ENCODE measurements at regions not wholly inside any gene's neighbourhood (a gene's known extent, or its start where the extent isn't known, plus 50 kb on each side); places are given as distances from the start of the nearest gene placed in this dataset.
A peak's percentile ranks its signal among the peaks of the same experiment; 100 is the strongest.

GRCh38 chr11:36974771-36975170, 376.7 kb upstream of the RAG2 start:
- H3K27me3 ChIP-seq (replicated peaks; ENCODE audit: insufficient read depth), result no peaks in the 10 kb centered on the region
- WGBS, result 98% methylated on average over 1 of the region's 1 CpG
- H3K27ac ChIP-seq, result no peak overlapping the region
- H3K9me3 ChIP-seq, result no peaks in the 10 kb centered on the region
- no peak for TF ChIP-seq CTCF (IDR thresholded peaks at IDR 0.05)
- no peak for TF ChIP-seq POLR2A (IDR thresholded peaks at IDR 0.05)
- no peak for TF ChIP-seq POLR2AphosphoS5 (IDR thresholded peaks at IDR 0.05)
- H3K36me3 ChIP-seq, result no peaks in the 10 kb centered on the region
- intact Hi-C loops (cut with DNase I), result no loop called here
- no peaks in the 10 kb centered on the region for H3K4me1 ChIP-seq (replicated peaks)
- no peak for DNase-seq (ENCODE audit: low spot score)
- H3K4me3 ChIP-seq, result no peak overlapping the region

GRCh38 chr11:36953976-36954375, 355.9 kb upstream of the RAG2 start:
- intact Hi-C loops (cut with DNase I), result no loop called here
- H3K4me1 ChIP-seq (replicated peaks), result no peaks in the 10 kb centered on the region
- no peak for DNase-seq (ENCODE audit: low spot score)
- no peaks in the 10 kb centered on the region for H3K27me3 ChIP-seq (replicated peaks; ENCODE audit: insufficient read depth)
- H3K4me3 ChIP-seq, result no peak overlapping the region
- no peak overlapping the region for H3K27ac ChIP-seq
- H3K36me3 ChIP-seq, result no peaks in the 10 kb centered on the region
- H3K9me3 ChIP-seq, result no peaks in the 10 kb centered on the region
- TF ChIP-seq POLR2A (IDR thresholded peaks at IDR 0.05) (no peak), CTCF (IDR thresholded peaks at IDR 0.05) (no peak), POLR2AphosphoS5 (IDR thresholded peaks at IDR 0.05) (no peak)

GRCh38 chr11:36948460-36949127, 350.6 kb upstream of the RAG2 start:
- intact Hi-C loops (cut with DNase I), result no loop called here
- Histone ChIP-seq H3K9me3 (no peaks in the 10 kb centered on the region), H3K4me1 (replicated peaks) (no peaks in the 10 kb centered on the region), H3K4me3 (no peak overlapping the region), H3K27ac (no peak overlapping the region), H3K36me3 (no peaks in the 10 kb centered on the region), H3K27me3 (replicated peaks; ENCODE audit: insufficient read depth) (no peaks in the 10 kb centered on the region)
- TF ChIP-seq POLR2A (IDR thresholded peaks at IDR 0.05) (no peak), POLR2AphosphoS5 (IDR thresholded peaks at IDR 0.05) (no peak), CTCF (IDR thresholded peaks at IDR 0.05) (no peak)
- no peak for DNase-seq (ENCODE audit: low spot score)
- 48% methylated on average over 7 of the region's 7 CpGs for WGBS

- DNase-seq (ENCODE audit: low spot score), result no peak
- Histone ChIP-seq H3K4me1 (replicated peaks) (no peaks in the 10 kb centered on the region), H3K4me3 (no peak overlapping the region), H3K36me3 (no peaks in the 10 kb centered on the region), H3K27me3 (replicated peaks; ENCODE audit: insufficient read depth) (no peaks in the 10 kb centered on the region), H3K27ac (no peak overlapping the region), H3K9me3 (no peaks in the 10 kb centered on the region)
- intact Hi-C loops (cut with DNase I), result no loop called here
- no peak for TF ChIP-seq POLR2A (IDR thresholded peaks at IDR 0.05)
- no peak for TF ChIP-seq POLR2AphosphoS5 (IDR thresholded peaks at IDR 0.05)
- TF ChIP-seq CTCF (IDR thresholded peaks at IDR 0.05), result peak in 1 of 4 experiments; percentile 17
- 45% methylated on average over 3 of the region's 3 CpGs for WGBS
Observed at GRCh38 chr11:36945384-36945783, 347.3 kb upstream of the RAG2 start.

GRCh38 chr11:36933481-36933880, 335.4 kb upstream of the RAG2 start:
- no peaks in the 10 kb centered on the region for H3K4me1 ChIP-seq (replicated peaks)
- DNase-seq (ENCODE audit: low spot score), result no peak
- H3K9me3 ChIP-seq, result no peaks in the 10 kb centered on the region
- no peak overlapping the region for H3K27ac ChIP-seq
- intact Hi-C loops (cut with DNase I), result no loop called here
- TF ChIP-seq CTCF (IDR thresholded peaks at IDR 0.05) (no peak), POLR2A (IDR thresholded peaks at IDR 0.05) (no peak), POLR2AphosphoS5 (IDR thresholded peaks at IDR 0.05) (no peak)
- H3K27me3 ChIP-seq (replicated peaks; ENCODE audit: insufficient read depth), result no peaks in the 10 kb centered on the region
- no peak overlapping the region for H3K4me3 ChIP-seq
- WGBS, result 94% methylated on average over 5 of the region's 5 CpGs
- H3K36me3 ChIP-seq, result no peaks in the 10 kb centered on the region
